ENCODE measurements at regions not wholly inside any gene's neighbourhood (a gene's known extent, or its start where the extent isn't known, plus 50 kb on each side); places are given as distances from the start of the nearest gene placed in this dataset.

DNA sequence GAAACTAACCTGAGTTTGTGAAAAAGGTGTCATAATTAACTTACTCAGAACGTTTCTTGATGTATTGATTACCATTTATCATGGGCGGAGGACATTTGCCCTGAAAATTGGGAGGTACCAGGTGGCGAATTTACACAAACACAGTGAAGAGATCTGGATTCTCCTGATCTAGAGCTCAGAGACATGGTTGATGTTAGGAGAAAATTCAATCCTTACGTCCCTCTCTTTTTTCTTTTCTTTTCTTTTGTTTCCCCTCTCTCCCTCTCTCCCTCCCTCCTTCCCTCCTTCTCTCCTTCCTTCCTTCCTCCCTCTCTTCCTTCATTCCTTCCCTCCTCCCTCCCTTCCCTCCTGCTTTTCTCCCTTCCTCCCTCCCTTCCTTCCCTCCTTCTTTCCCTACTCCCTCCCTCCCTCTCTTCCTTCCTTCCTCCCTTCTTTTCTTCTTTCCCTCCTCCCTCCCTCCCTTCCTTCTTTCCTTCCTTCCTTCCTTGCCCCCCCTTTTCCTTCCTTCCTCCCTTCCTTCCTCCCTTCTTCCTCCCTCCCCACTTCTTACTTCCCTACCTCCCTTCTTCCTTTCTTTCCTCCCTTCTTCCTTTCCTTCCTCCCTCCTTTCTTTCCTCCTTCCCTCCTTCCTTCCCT lies 234.1 kb downstream of the OTOR start:
- CTCF ChIA-PET: no interaction called here
- no peaks in the 10 kb centered on the region for H4K20me1 ChIP-seq (ENCODE audit: insufficient read depth)
- no peak overlapping the region for H3K27ac ChIP-seq (ENCODE audit: low read depth in 2 of 2, low read length in 1 of 2)

More for the DNA sequence above, 234.1 kb downstream of the OTOR start:
- no peak for DNase-seq
- Histone ChIP-seq H3F3A (replicated peaks; ENCODE audit: insufficient read depth) (no peaks in the 10 kb centered on the region), H3K79me2 (ENCODE audit: insufficient read depth) (no peaks in the 10 kb centered on the region), H3K9me2 (no peaks in the 10 kb centered on the region), H3K4me2 (no peak overlapping the region), H3K9me3 (no peaks in the 10 kb centered on the region), H3K9ac (no peak overlapping the region), H3K27me3 (ENCODE audit: insufficient read depth) (no peaks in the 10 kb centered on the region), H3K4me3 (ENCODE audit: low read depth in 2 of 2, low read length in 1 of 2) (no peak overlapping the region), H3K36me3 (replicated peaks in 1 of 2; ENCODE audit: control insufficient read depth in 1 of 2, insufficient read depth in 2 of 2, low read length in 1 of 2) (no peaks in the 10 kb centered on the region), H2AFZ (ENCODE audit: low read depth) (no peak overlapping the region), H3K4me1 (ENCODE audit: control insufficient read depth in 1 of 2, insufficient read depth in 2 of 2, low read depth in 1 of 2, low read length in 1 of 2) (no peaks in the 10 kb centered on the region)
- TF ChIP-seq, protein P1, sequence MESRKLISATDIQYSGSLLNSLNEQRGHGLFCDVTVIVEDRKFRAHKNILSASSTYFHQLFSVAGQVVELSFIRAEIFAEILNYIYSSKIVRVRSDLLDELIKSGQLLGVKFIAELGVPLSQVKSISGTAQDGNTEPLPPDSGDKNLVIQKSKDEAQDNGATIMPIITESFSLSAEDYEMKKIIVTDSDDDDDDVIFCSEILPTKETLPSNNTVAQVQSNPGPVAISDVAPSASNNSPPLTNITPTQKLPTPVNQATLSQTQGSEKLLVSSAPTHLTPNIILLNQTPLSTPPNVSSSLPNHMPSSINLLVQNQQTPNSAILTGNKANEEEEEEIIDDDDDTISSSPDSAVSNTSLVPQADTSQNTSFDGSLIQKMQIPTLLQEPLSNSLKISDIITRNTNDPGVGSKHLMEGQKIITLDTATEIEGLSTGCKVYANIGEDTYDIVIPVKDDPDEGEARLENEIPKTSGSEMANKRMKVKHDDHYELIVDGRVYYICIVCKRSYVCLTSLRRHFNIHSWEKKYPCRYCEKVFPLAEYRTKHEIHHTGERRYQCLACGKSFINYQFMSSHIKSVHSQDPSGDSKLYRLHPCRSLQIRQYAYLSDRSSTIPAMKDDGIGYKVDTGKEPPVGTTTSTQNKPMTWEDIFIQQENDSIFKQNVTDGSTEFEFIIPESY (IDR thresholded peaks at IDR 0.05; ENCODE audit: borderline replicate concordance, low read depth): no peak
- no peak for TF ChIP-seq EP300 (IDR thresholded peaks at IDR 0.05; ENCODE audit: borderline replicate concordance in 1 of 2, low read depth in 1 of 2, low read length in 1 of 2)
- TF ChIP-seq RAD21 (IDR thresholded peaks at IDR 0.05; ENCODE audit: low read length): no peak
- no peak for TF ChIP-seq NRF1 (IDR thresholded peaks at IDR 0.05; ENCODE audit: low read depth, low read length)
- TF ChIP-seq TEAD4 (IDR thresholded peaks at IDR 0.05; ENCODE audit: borderline replicate concordance, insufficient read depth): no peak
- TF ChIP-seq JUND (IDR thresholded peaks at IDR 0.05): no peak
- no peak for TF ChIP-seq CHD2 (IDR thresholded peaks at IDR 0.05; ENCODE audit: low read length, partially characterized antibody)
- TF ChIP-seq, protein P2, sequence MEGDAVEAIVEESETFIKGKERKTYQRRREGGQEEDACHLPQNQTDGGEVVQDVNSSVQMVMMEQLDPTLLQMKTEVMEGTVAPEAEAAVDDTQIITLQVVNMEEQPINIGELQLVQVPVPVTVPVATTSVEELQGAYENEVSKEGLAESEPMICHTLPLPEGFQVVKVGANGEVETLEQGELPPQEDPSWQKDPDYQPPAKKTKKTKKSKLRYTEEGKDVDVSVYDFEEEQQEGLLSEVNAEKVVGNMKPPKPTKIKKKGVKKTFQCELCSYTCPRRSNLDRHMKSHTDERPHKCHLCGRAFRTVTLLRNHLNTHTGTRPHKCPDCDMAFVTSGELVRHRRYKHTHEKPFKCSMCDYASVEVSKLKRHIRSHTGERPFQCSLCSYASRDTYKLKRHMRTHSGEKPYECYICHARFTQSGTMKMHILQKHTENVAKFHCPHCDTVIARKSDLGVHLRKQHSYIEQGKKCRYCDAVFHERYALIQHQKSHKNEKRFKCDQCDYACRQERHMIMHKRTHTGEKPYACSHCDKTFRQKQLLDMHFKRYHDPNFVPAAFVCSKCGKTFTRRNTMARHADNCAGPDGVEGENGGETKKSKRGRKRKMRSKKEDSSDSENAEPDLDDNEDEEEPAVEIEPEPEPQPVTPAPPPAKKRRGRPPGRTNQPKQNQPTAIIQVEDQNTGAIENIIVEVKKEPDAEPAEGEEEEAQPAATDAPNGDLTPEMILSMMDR (IDR thresholded peaks at IDR 0.05): no peak
- no peak for TF ChIP-seq MXI1 (IDR thresholded peaks at IDR 0.05; ENCODE audit: low read depth, low read length)
- TF ChIP-seq RXRA (IDR thresholded peaks at IDR 0.05; ENCODE audit: borderline replicate concordance, low read depth): no peak
- TF ChIP-seq, protein P3, sequence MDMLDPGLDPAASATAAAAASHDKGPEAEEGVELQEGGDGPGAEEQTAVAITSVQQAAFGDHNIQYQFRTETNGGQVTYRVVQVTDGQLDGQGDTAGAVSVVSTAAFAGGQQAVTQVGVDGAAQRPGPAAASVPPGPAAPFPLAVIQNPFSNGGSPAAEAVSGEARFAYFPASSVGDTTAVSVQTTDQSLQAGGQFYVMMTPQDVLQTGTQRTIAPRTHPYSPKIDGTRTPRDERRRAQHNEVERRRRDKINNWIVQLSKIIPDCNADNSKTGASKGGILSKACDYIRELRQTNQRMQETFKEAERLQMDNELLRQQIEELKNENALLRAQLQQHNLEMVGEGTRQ (IDR thresholded peaks at IDR 0.05; ENCODE audit: borderline replicate concordance, low read depth, low read length): no peak
- TF ChIP-seq, protein P4, sequence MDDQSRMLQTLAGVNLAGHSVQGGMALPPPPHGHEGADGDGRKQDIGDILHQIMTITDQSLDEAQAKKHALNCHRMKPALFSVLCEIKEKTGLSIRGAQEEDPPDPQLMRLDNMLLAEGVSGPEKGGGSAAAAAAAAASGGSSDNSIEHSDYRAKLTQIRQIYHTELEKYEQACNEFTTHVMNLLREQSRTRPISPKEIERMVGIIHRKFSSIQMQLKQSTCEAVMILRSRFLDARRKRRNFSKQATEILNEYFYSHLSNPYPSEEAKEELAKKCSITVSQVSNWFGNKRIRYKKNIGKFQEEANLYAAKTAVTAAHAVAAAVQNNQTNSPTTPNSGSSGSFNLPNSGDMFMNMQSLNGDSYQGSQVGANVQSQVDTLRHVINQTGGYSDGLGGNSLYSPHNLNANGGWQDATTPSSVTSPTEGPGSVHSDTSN (IDR thresholded peaks at IDR 0.05): no peak
- TF ChIP-seq MEF2A (IDR thresholded peaks at IDR 0.05; ENCODE audit: borderline replicate concordance, low read depth): no peak
- TF ChIP-seq, protein P5, sequence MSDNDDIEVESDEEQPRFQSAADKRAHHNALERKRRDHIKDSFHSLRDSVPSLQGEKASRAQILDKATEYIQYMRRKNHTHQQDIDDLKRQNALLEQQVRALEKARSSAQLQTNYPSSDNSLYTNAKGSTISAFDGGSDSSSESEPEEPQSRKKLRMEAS (IDR thresholded peaks at IDR 0.05; ENCODE audit: low read depth): no peak
- 13% methylated on average over 4 of the region's 4 CpGs for WGBS (ENCODE audit: low lambda C conversion rate)
- POLR2A ChIA-PET: no interaction called here

Data from SK-N-SH (cell line).